NAMALWA (cell line): ENCODE measurements at regions not wholly inside any gene's neighbourhood (a gene's known extent, or its start where the extent isn't known, plus 50 kb on each side); places are given as distances from the start of the nearest gene placed in this dataset.
"Not testable (repeated sequence)": the region's sequence is repeated elsewhere in the genome, so short reads cannot be mapped to it uniquely, and the experiment has no call there.

ENCODE experiments used
- DNase-seq: peaks from one replicate; pipeline ENCODE4 v3.0.0-alpha.2; 2015; ENCODE audit warnings: low spot score

DNA sequence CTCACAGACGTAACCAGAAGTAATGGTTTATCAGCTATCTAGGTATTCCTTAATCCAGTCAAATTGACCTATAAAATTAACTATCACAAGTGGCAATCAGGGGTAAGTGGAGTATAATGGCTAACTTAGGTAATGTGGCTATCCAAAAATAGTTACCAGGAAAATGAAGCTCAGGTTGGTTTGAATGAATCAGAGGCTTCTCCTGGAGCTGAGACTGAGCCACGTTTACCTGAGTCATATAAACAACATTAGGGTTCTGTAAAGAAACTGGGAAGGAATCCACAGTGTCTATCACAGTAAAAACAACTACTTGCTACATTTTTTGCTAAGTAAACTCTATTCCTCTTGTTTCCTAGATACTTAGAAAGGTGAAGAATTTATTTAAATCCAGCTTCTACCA lies 236.0 kb upstream of the SPHKAP start:
- no peak for DNase-seq

DNA sequence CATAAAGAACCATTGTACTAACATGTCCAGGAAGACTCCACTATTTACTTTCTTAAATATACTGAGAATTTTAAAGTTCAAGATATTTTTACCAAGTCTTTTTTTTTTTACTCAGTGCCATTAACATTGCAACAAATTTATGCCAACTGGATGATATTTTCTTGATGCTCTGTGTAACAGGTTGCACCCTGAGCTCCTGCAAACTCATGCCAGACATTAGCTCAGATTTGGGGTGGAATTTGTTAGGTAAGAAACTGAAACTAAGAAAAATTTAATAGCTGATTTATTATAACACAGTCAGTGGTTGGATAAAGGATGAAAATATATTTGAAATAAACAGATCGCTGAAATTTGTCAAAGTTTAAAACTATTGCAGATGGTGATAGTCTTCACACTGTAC lies 228.6 kb upstream of the SPHKAP start:
- no peak for DNase-seq

DNA sequence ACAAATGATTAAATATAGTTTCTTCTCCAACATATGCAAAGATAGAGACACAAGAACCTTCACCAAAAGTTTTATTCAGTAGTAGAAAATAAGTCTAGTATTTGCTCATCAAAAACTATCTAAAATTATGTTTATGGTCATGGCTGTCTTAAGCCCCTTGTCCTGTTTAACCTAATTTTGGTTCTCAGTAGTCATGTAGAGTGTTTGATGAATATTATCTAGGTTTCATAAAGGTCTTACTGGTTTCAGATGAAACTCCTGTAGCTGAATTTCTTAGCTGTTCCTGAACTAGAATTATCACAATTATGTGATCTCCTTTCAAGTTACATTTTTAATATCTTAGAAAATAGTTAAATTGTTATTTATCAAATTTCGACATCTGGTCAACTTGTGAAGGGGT lies 228.0 kb upstream of the SPHKAP start:
- DNase-seq: no peak

DNA sequence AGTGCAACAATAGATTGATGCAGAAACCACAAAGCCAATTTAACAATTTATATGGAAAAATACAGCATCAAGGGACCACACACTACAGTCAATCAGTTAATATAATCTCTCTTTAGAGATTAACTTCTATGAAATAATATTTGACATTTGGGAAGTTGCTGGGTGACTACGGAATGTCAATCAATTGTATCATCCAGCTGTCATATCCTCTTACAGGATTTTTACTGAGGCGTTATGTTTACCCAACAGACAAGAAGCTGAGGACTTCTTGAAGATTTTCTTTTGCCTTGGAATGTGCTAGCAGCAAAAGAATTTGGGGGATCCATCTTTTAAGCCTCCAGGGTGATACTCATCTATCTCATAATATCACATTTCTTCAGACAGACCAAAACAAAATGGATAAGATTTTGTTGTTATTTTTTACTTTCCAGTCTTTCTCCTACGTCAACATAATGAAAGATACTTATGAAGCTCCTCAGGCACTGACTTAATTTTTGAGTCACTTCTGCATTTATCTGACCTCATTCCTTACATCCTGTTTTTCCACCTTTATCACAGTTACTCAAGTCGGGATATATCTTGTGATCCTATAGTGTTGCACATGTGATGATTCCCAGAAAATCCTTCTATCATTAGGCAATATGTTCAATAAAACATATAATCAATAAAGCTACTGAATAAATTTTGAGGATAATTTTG lies 227.2 kb upstream of the SPHKAP start:
- no peak for DNase-seq

DNA sequence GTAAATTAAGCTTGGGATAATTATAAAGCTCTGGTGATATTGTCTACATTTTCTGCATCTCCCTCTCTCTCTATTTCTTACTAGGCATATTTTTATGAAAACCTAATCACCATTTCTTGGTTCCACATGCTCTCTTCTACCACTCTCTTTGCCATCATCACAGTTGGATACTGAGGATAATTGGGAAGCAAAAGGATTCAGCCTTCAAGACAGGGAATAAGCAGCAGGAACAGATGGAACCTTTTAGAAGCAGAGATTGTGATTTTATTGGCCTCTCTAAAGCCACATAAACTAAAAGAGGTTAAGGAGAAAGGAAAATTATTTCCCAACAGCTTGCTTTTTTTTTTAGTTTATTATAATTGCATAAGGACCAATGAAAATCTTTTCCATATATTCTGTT lies 226.3 kb upstream of the SPHKAP start:
- DNase-seq: no peak

DNA sequence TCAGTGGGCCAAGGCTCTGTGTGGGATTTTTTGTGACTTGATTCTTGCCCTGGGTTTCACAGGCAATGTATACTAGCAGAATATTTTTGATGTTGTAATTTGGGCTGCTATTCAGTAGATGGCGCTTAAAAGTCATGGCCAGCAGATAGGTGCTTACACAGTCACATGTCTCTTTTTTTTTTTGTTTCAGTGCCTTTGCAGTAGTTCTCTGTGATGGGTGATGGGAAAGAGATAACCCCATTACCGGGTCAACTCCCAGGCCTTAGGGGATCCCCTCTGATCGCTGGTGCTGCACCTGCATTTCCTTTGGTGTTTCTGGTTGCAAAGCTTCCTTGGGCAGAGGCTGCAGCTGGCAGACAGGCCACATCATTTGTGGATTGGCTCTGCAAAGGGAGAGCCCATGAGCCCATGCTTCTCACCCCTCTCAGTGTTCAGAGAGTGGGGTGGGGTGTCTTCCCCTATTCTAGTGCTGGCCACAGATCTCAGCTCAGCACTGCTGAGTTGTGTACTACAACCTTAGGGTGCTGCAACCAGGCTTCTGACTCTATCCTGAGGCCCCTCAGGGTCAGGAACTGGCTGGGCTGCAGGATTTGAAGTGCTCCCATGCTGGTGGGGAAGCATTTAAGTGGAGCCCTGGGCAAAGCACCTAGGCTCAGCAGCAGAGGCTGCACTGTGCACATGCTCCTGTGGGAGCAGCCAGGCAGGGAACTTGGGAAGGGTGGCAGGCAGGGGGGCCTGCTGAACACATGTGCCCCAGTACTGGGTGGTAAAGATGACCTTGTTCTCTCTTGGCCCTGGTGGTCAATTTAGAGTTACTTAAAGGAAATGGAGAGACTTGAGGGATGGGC lies 219.8 kb upstream of the SPHKAP start:
- DNase-seq: peak; percentile 51

DNA sequence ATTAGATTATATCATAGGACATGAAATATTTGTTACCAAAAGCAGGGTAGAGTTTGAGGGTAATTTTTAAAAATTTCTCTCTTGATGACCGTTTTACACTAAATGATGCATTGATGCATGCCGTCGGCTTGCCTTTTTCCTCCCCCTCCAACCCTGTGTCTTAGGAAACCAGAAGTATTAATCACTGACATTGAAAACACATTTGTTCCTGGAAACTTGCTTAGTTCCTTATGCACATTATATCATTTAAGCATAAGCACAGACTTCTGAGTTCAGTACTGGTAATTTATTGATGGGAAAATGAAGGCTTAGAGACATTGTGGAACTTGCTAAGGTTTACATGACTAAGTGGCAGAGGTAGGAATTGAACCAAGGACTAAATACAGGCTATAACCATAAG lies 206.3 kb upstream of the SPHKAP start:
- DNase-seq: no peak

DNA sequence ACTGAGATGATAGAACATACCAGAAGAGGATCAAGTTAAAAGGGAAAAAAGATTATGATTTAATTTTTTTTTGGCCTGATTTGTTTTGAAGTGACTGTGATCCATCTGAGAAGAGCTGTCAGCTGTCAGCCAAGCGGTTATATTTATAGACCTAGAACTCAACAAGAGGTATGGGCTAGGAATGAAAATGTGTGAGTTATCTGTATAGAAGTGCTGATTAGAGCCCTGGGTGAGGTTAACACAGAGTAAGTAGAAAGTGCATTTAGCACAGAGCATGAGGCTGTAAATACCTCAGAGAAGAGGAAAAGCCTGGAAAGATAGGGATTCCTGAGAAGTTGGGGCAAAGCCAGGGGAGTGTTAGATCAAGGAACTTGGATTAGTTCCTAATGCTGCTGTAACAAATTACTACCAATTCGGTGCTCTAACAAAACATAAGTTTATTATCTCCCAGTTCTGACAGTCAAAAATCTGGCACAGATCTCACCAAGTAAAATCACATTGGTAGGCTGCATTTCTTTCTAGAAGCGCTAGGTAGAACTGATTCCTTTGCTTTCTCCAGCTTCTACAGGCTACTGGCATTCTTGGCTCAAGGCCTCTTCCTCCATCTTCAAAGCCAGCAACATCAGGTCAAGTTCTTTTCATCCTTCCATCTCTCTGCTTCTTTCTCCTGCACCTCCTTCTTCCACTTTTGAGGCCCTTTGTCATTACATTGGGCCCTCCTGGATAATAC lies 197.4 kb upstream of the SPHKAP start:
- no peak for DNase-seq

DNA sequence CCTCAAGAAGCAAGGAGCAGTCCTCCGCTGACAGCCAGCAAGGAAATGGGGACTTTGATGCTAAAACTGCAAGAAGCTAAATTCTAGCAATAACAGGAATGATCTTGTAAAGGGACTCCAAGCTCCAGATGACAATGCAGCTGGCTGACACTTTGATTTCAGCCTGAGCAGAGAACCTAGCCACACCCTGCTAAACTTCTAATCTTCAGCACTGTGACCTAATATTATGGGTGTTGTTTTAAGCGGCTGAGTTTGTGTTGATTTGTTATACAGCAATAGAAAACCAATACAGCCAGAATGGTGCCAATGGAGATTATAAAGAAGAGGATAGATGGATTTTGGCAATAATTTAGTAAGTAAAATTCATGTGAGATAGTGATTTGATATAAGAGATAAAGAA lies 196.7 kb upstream of the SPHKAP start:
- no peak for DNase-seq

DNA sequence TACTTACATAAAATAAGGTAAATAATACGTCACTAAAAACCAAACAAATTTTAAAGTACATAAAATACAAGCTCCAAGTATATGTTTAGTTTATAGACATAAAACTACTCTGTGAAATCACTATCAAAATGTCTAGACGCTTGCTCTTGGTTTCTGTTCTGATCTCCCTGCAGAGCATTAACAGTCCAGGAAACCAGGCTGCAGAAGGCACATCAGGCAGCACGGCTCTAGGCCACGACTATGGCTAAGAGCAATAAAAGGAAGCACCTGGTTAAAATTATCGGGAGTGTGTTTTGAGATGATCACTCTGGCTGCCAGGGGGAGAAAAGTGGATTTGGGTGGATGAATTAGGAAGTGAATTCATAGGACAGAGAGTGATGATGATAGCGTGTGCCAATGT lies 196.0 kb upstream of the SPHKAP start:
- DNase-seq: no peak

DNA sequence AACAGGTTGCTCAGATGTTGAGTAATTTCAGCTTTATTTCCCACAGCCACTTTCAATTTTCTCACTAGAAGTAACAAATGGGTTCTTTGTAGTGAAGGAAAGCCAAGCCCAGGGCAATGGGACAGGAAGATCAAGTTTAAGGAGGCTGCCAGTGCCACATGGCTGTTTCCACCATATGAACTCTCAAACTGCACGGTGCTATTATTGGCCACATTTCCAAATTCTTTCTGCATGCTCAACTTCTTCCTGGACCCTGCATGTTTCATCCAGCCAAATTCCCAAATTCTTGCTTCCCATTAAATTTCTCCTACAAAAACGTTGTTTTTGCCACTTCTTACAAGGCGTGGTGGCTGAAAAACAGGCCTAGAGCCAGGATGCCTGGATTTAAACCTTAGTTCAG lies 193.3 kb upstream of the SPHKAP start:
- DNase-seq: no peak

DNA sequence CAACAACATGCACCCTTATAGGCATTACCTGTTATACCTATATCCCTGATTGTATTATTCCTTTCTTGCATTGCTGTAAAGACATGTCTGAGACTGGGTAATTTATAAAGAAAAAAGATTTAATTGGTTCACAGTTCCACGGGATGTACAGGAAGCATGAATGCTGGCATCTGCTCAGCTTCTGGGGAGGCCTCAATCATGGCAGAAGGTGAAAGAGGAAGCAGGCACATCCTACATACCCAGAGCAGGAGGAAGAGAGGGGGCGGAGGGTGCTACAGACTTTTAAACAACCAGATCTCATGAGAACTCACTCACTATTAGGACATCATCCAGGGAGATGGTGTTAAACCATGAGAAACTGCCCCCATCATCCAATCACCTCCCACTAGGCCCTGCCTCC lies 191.7 kb upstream of the SPHKAP start:
- DNase-seq: no peak

DNA sequence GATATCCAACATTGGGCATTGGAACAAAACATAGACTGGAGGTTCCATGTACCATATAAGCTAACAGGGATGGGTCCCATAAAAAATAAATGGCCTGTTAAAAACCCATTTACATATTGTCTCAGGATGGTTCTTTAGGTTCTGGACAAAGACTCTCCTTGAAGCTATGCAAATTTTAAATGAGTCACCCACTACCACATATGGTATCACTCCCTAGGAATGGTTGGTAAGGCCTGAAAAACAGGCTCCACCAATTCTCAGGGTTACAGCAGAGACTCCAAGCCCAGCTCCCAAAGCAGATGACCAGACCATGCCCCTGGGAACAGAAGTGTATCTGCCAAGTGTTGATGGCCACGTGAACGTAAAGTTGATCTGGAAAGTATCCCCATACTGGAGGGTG lies 190.7 kb upstream of the SPHKAP start:
- no peak for DNase-seq

DNA sequence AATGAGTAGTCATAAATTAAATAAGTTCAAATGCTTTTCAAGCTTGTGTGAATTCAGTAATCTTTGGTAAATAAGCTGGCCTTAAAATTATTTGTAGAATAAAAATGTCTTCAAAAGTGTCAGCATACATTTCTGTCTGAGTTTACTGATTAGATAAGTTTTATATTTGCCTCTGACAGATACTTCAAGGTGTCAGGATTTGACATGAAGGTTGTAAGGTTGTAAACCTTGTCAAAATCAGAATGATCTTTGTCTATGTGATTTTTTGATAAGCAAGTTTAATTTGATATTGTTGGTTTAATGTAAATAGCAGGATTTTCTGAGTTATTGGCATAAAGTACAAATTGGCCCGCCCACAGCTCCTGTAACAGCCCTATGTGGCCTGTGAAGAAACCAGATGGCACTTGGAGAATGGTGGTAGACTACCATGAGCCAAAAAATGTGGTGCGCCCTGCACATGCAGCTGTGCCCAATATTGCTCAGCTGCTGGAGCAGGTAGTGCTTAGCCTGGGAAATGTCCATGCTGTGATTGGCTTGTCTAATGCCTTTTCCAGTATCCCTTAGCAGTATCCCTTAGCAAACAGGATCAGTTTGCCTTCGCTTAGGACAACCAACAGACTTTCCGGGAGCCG lies 188.0 kb upstream of the SPHKAP start:
- no peak for DNase-seq

DNA sequence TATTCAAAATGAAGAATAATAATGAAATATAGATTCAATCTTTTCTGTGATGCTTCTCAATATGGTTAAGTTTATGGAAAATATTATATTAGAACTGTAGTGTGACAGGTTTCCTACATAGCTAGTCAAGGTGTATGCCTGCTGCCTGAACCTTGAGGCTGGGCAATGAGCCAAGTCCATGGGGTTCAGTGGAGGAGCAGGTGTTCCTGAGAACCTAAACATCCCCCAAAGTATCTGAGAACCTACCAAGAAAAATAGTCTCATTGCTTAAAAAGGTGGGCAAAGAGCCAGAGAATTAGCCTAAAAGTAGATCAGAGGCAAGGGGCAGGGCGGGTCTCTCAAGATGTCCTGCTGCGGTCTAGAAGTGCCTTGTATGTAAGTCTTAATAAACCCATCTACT lies 185.9 kb upstream of the SPHKAP start:
- no peak for DNase-seq

DNA sequence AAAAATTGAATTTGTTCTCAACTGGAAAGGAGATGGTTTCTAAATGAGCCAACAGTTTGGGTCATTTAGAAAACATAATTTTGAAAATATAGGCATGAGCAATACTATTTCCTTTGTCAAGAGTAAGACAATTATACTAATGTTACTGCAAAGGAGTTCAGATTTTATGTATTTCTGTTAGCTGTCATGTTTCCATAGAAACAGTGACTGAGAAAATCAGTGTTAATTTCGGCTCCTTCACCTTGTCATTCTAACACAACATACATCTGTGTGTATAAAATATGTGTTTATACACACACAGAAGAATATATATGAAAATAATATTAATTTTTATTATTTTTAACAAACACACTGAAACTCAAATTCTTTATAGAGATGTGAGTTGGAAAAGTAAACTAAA lies 178.0 kb upstream of the SPHKAP start:
- no peak for DNase-seq

DNA sequence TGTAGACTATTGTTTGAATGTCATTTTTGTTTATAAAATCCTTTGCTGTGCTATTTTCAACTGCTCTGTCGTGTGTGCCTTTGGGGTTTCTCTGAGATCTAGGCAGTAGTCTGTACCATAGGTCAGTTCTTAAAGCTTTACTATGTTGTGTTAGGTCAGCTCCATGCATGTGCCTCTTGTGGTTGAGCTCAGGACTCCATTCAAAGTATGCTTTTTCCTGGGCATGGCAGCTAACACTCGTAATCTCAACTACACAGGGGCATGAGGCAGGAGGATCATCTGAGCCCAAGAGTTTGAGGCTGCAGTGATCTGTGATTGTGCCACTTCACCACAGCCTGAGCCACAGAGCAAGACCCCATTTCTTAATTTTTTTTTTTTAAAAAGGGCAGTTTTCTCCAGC lies 174.4 kb upstream of the SPHKAP start:
- DNase-seq: no peak

DNA sequence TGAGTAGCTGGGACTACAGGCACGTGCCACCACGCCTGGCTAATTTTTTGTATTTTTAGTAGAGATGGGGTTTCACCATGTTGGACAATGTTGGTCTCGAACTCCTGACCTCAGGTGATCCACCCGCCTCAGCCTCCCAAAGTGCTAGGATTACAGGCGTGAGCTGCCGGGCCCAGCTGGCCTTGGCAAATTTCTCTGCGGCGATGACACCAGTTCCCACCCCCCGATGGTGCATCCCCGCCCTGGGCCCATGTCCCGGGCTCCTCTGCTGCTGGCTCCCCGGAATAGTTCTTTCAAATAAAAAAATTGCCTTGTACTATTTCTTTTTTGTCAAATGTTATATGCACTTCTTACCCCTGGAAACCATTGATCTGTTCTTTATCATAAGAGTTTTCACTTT lies 171.5 kb upstream of the SPHKAP start:
- not testable (repeated sequence) for DNase-seq

DNA sequence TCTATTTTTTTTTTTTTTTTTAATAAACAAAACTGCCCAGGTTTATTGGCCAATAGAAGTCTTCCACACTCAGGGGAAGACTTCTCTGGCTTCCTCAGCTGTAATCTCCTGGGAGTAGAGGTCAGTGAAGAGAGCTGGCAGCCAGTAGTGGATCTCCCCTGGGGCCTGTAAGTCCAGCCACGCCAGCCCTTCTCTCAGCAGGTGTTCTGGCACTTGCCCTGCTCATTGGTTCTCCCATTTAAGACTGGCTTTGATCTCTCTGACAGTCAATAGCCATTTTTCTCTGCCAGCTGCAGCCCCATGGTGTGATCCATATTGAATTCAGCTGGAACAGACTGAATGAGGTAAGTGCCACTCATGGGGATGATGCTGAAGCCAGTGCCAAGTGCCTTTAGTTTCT lies 170.6 kb upstream of the SPHKAP start:
- no peak for DNase-seq

DNA sequence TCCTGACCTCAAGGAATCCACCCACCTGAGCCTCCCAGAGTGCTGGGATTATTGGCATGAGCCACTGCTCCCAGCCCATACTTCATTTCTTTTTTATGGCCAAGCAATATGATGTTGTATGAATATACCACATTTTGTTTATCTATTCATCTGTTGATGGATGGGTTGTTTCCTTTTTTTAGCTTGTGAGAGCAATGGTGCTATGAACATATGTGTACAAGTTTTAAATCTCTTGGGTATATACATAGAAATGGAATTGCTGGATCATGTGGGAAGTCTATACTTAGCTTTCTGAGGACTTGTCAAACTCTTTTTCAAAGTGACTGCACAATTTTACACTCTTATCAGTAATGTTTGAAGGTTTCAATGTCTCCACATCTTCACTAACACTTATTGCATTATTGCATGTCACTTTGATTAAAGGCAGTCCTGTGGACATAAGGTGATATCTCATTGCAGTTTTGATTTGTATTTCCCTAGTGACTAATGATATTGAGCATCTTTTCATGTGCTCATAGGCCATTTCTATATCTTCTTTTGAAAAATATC lies 167.1 kb upstream of the SPHKAP start:
- no peak for DNase-seq

DNA sequence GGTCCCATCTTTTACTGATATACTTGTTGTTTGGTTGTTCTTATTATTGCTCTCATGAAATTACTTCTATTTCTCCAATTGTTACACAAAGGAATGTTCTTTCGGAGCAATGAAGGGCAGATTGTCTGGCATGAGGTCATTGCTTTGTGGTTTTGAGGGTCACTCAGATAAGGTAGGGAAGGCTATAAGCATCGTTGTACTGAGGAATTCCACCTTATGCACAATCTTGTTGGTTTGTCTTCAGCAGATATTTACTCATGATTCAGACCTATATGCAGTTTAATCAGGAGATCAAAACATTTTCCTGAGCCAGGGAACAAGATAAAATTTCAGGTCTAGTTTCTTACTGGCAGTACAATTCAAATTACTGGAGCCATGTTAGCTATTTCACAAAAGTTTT lies 163.0 kb upstream of the SPHKAP start:
- DNase-seq: no peak

DNA sequence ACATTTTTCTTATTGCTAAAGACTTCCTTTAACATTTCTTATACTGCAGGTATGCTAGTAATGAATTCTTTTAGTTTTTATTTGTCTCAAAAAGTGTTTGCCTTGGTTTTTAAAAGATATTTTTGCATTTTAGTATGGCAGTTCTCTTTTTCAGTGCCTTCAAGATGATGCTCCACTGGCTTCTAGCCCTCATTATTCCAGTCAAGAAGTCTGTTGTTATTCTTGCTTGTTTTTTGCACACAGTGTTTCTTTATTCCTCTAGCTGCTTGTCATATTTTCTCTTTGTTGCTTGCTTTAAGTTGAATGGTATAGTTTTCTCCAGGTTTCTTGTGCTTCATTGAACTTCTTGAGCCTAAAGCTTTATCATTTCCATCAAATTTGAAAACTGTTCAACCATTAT lies 158.0 kb upstream of the SPHKAP start:
- no peak for DNase-seq
